Stomach smooth muscle (tissue), 2 donors: ENCODE measurements at regions not wholly inside any gene's neighbourhood (a gene's known extent, or its start where the extent isn't known, plus 50 kb on each side); places are given as distances from the start of the nearest gene placed in this dataset.

Experiments used
- H3K27ac ChIP-seq: one replicate; pipeline ENCODE4 v1.7.0; 2013; ENCODE audit warnings: mild to moderate bottlenecking, low read length, inconsistent platforms
- H3K27me3 ChIP-seq, 2 donors: one replicate each; pipeline ENCODE4 v1.7.0; 2013; ENCODE audit warnings: low read length in 2 of 2; ENCODE audit not compliant: insufficient read depth in 2 of 2, control insufficient read depth in 1 of 2
- H3K36me3 ChIP-seq, 2 donors: one replicate each; pipeline ENCODE4 v1.7.0; 2013; ENCODE audit warnings: low read length in 2 of 2; ENCODE audit not compliant: control insufficient read depth in 2 of 2, insufficient read depth in 2 of 2
- H3K4me1 ChIP-seq: one replicate; pipeline ENCODE4 v1.7.0; 2013; ENCODE audit warnings: low read length; ENCODE audit not compliant: control insufficient read depth, insufficient read depth
- H3K4me3 ChIP-seq, 2 donors: one replicate each; pipeline ENCODE4 v1.7.0; 2013; ENCODE audit warnings: low read length in 2 of 2
- H3K9ac ChIP-seq, 2 donors: one replicate each; pipeline ENCODE4 v1.7.0; 2013; ENCODE audit warnings: low read length in 2 of 2, mild to moderate bottlenecking in 1 of 2
- H3K9me3 ChIP-seq, 2 donors: one replicate each; pipeline ENCODE4 v1.7.0; 2013; ENCODE audit warnings: low read length in 2 of 2; ENCODE audit not compliant: control insufficient read depth in 2 of 2
- donor health status: healthy.
- donor health status: Pancreatic carcinoma.

DNA sequence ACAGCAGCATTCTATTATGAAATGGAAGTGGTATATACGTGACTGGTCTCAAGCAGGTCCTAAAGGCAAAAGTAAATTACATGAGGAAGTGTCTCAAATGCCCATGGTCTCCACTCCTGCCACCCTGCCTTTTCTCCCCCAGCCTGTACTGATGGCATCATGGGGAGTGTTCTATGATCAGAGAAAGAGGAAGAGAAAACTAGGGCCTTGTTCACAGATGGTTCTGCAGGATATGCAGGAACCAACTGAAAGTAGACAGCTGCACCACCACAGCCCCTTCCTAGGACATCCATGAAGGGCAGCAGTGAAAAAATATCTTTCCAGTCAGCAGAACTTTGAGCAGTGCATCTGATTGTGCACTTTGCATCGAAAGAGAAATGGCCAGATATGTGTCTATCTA is 901.5 kb downstream of the ARAP2 start:
- H3K27me3 ChIP-seq = no peaks in the 10 kb centered on the region
- H3K36me3 ChIP-seq = no peaks in the 10 kb centered on the region
- no peak overlapping the region for H3K4me3 ChIP-seq
- no peak overlapping the region for H3K27ac ChIP-seq
- no peaks in the 10 kb centered on the region for H3K9me3 ChIP-seq
- no peak overlapping the region for H3K9ac ChIP-seq
- H3K4me1 ChIP-seq = no peaks in the 10 kb centered on the region

DNA sequence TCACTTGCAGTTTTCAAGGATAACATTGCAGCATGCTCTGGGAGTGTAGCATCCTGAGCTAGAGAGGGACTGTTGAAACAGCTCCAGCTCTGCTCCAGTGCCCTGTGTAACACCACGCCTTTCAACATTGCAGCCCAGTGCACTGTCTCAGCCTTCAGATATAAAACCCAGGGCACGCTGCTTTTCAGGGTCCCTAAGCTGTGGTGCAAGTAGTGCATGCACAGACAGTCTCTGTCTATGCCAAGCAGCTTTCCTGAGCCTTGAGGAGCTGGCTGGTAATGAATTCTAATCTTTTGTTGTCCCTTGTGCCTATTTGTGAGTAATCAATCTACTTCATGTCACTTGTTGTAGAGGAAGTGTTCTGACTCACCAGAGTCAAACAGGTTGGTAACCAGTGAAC is 897.0 kb downstream of the ARAP2 start:
- Histone ChIP-seq H3K4me1 (no peaks in the 10 kb centered on the region), H3K27ac (no peak overlapping the region), H3K4me3 (no peak overlapping the region), H3K36me3 (no peaks in the 10 kb centered on the region), H3K27me3 (no peaks in the 10 kb centered on the region), H3K9ac (no peak overlapping the region), H3K9me3 (no peaks in the 10 kb centered on the region)

DNA sequence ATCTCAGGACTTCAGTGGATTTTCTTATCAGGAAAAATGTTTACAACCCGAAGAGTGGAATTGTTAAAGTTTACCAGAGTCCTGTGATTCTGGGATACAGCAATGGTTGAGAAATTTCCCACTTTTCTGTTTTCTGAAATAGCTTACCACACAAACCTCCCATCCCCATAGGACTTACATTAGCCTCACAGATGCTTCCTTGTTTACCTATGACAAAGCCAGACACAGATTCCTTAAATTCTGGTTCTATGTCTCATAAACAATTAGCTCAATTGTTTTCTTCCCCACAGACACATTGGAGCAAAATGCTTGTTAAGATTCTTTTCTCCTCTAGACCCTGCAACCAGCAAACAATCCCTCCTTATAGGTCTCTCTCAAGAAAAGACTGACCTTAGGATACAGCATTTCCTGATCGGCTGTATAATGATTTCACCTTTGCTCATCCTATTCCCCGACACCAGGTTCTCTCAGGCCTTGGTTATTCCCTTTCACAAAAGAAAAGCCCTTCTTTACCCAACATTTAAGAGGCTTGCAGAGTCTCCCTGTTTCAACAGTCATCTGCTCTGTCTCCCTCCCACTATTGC is 886.2 kb downstream of the ARAP2 start:
- Histone ChIP-seq H3K36me3 (no peaks in the 10 kb centered on the region), H3K9ac (no peak overlapping the region), H3K9me3 (no peaks in the 10 kb centered on the region), H3K27me3 (no peaks in the 10 kb centered on the region), H3K4me3 (no peak overlapping the region), H3K4me1 (no peaks in the 10 kb centered on the region), H3K27ac (no peak overlapping the region)

DNA sequence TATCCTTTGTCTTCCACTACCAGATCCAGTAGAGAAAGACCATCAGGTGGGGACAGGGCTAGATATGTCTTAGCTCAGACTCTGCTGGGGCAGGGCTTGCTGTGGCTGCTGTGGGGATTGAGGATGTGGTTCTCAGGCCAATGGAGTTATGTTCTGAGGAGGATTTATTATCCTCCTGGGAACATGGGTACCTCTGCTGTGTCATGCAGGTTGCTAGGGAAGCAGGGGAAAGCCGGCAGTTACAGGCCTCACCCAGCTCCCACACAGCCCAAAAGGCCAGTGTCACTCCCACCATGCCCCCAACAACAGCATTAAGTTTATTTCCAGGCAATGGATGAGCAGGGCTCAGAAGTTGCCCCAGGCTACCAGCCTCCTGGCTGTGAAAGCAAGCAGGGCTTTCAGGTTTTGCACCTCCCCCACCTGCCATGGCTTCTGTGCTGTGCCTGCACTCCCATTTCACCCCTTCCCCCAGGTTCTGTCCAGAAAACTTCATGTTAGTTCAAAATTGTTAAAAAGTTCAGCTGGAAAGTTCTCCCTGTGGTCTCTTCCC is 879.9 kb downstream of the ARAP2 start:
- H3K4me3 ChIP-seq = no peak overlapping the region
- H3K36me3 ChIP-seq = no peaks in the 10 kb centered on the region
- no peak overlapping the region for H3K9ac ChIP-seq
- H3K27ac ChIP-seq = no peak overlapping the region
- no peaks in the 10 kb centered on the region for H3K9me3 ChIP-seq
- H3K4me1 ChIP-seq = no peaks in the 10 kb centered on the region
- no peaks in the 10 kb centered on the region for H3K27me3 ChIP-seq

DNA sequence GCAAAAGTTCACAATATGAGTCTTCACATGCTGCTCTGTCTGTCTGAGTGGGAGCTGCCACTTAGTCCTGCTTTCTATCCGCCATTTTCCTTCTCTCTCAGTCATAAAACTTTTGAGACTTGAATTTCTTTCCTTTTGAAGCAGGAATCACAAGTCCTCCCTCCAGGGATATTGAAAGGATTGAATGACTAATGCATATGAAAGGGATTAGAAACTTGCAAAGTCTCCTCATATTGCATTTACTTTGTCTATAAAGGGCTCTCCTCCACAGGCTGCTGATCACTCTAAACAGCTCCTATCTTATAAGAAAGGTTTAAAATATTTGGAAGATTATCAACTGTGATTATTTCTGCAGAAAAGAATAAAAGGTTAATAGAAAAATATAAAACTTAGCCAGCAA is 879.1 kb downstream of the ARAP2 start:
- H3K9me3 ChIP-seq = no peaks in the 10 kb centered on the region
- no peaks in the 10 kb centered on the region for H3K27me3 ChIP-seq
- no peak overlapping the region for H3K27ac ChIP-seq
- no peak overlapping the region for H3K9ac ChIP-seq
- no peak overlapping the region for H3K4me3 ChIP-seq
- no peaks in the 10 kb centered on the region for H3K4me1 ChIP-seq
- no peaks in the 10 kb centered on the region for H3K36me3 ChIP-seq

DNA sequence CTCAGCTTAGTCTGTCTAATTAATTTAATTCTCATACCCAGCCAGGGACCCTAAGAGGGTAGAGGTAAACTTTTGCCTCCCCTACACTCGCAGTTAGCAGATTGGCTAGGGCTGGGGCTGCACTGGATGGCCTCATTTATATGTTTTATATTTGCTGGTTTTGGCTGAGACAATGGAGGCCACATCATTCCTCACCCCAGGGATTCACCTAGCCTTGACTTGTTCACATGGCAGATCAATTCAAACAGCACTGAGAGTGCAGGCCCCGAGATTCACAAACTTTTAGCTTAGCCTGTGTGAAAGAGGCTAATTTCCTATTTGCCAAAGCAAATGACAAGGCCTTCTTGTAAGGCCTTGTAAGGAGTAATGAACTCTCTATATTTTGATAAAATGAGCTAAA is 844.4 kb downstream of the ARAP2 start:
- no peak overlapping the region for H3K9ac ChIP-seq
- no peaks in the 10 kb centered on the region for H3K4me1 ChIP-seq
- no peaks in the 10 kb centered on the region for H3K9me3 ChIP-seq
- no peaks in the 10 kb centered on the region for H3K36me3 ChIP-seq
- no peak overlapping the region for H3K27ac ChIP-seq
- no peaks in the 10 kb centered on the region for H3K27me3 ChIP-seq
- no peak overlapping the region for H3K4me3 ChIP-seq

DNA sequence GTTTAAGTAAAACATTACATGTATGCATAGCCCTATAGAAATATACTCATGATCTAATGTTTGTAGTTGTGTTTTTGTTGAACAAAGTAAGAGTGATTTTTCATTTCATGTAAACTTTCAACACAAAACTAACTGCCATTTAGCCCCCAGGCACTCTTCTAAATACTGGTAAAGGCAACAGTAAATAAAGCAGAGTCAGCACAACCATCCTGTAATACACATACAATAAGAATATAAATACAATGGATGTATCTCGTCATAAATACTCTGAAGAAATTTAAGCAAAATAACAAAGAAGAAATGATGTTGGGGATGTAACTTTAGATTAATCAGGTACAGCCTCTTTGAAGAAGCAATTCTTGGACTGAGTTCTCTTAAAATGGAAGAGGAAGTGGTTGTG is 821.2 kb downstream of the ARAP2 start:
- H3K9ac ChIP-seq = no peak overlapping the region
- no peaks in the 10 kb centered on the region for H3K9me3 ChIP-seq
- no peak overlapping the region for H3K27ac ChIP-seq
- no peaks in the 10 kb centered on the region for H3K27me3 ChIP-seq
- no peaks in the 10 kb centered on the region for H3K4me1 ChIP-seq
- no peaks in the 10 kb centered on the region for H3K36me3 ChIP-seq
- no peak overlapping the region for H3K4me3 ChIP-seq

DNA sequence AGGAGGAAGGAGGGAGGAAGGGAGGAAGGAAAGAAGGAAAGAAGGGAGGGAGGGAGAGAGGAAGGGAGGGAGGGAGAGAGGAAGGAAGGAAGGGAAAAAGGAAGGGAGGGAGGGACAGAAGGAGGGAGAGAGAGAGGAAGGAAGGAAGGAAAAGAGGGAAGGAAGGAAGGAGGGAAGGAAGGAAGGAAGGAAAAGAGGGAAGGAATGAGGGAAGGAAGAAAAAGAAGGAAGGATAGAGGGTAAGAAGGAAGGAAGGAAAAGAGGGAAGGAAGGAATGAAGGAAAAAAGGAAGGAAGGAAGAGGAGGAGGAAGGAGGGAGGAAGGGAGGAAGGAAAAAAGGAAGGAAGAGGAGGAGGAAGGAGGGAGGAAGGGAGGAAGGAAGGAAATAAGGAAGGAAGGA is 796.8 kb downstream of the ARAP2 start:
- Histone ChIP-seq H3K4me3 (no peak overlapping the region), H3K27ac (no peak overlapping the region), H3K36me3 (no peaks in the 10 kb centered on the region), H3K4me1 (no peaks in the 10 kb centered on the region), H3K27me3 (no peaks in the 10 kb centered on the region), H3K9ac (no peak overlapping the region), H3K9me3 (no peaks in the 10 kb centered on the region)

DNA sequence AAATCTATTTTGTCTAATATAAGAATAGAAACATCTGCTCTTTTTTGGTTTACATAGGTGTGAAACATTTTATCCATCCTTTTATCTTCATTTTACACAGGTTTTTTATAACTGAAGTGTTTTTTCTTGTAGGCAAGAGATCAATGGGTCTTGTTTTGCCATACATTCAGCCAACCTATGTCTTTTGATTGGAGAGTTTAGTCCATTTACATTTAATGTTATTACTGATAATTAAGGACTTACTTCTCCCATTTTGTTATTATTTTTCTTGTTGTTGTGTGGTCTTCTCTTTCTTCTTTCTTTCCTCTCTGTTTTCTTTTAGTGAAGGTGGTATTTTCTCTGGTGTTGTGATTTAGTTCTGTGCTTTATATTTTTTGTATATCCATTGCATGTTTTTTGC is 785.3 kb downstream of the ARAP2 start:
- Histone ChIP-seq H3K4me1 (no peaks in the 10 kb centered on the region), H3K36me3 (no peaks in the 10 kb centered on the region), H3K9me3 (no peaks in the 10 kb centered on the region), H3K4me3 (no peak overlapping the region), H3K27ac (no peak overlapping the region), H3K9ac (no peak overlapping the region), H3K27me3 (no peaks in the 10 kb centered on the region)

DNA sequence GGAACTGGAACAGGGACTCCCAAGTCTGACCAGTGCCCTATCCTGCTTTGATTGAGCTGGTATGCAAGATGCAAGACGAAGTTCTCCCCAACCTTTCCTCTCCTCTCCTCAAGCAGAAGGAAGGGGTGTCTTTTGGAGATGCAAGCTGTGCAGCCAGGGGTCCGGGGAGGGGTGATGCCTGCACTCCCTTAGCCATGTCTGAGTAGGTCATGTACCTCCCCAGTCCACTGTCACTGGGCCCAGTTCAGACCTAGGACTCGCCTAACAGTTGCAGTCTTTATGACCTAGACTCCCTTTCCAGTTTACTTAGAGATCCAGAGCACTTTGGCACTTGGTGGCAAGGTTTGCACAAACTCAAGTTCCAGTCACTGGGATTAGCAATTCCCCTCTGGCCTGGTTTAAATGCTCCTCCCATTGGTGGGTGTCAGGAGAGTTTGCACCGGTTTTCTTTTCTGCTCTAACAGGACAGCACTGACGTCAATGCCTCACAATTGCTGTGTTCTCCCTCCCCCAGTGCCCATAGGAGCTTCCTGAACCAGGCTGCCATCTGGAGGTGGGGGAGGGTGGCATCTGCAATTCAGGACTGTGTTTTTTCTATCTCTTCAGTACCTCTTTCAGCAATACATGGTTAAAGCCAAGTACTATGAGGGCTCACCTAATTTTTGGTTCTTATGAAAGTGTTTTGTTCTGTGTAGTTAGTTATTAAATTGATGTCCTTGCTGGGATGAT is 782.2 kb downstream of the ARAP2 start:
- no peaks in the 10 kb centered on the region for H3K9me3 ChIP-seq
- no peak overlapping the region for H3K27ac ChIP-seq
- no peaks in the 10 kb centered on the region for H3K4me1 ChIP-seq
- no peak overlapping the region for H3K9ac ChIP-seq
- H3K36me3 ChIP-seq = no peaks in the 10 kb centered on the region
- H3K4me3 ChIP-seq = no peak overlapping the region
- no peaks in the 10 kb centered on the region for H3K27me3 ChIP-seq

DNA sequence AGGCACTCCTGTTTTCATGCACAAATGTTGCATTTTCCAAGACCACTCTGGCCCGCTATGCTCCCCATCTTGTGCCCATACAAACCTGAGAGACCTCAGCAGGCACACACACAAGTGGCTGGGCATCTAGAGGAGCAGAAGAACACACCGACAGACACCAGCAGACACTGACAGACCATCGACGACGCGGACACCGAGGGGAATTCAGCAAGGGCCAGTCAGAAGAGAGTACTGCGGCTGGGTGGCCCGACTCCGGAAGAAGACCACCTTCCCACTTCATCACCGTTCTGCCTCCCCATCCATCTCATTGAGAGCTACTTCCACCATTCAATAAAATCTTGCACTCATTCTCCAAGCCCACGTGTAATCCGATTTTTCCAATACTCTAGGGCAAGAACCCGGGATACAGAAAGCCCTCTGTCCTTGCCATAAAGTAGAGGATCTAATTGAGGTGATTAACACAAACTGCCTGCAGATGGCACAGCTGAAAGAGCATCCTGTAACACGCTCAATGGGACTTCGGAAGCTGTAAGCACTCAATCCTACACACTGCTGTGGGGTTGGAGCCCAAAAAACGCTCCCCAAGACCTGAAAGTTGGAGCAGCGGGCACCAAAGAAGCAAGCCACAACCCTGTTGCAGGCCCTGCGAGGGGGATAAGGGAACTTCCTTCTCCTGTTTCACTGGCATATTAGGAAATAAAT is 780.9 kb downstream of the ARAP2 start:
- H3K36me3 ChIP-seq = no peaks in the 10 kb centered on the region
- H3K27ac ChIP-seq = no peak overlapping the region
- H3K9ac ChIP-seq = no peak overlapping the region
- H3K9me3 ChIP-seq = no peaks in the 10 kb centered on the region
- H3K4me3 ChIP-seq = no peak overlapping the region
- H3K4me1 ChIP-seq = no peaks in the 10 kb centered on the region
- H3K27me3 ChIP-seq = no peaks in the 10 kb centered on the region
